LoVo (cell line): ENCODE measurements at regions not wholly inside any gene's neighbourhood (a gene's known extent, or its start where the extent isn't known, plus 50 kb on each side); places are given as distances from the start of the nearest gene placed in this dataset.

Experiments
- DNase-seq: peaks from one replicate; pipeline ENCODE4 v3.0.0-alpha.2; 2016; ENCODE audit warnings: low spot score

- no peak for DNase-seq
Measured at GRCh38 chr14:105844047-105844630, 317.8 kb downstream of the TMEM121 start.

GRCh38 chr14:105844810-105845724 lies 318.7 kb downstream of the TMEM121 start:
- no peak for DNase-seq

- no peak for DNase-seq
Measured at GRCh38 chr14:105845725-105846309, 319.4 kb downstream of the TMEM121 start.

GRCh38 chr14:105846312-105846711 lies 319.9 kb downstream of the TMEM121 start:
- DNase-seq, result no peak

- DNase-seq, result no peak
Measured at GRCh38 chr14:105847400-105847799, 321.0 kb downstream of the TMEM121 start.

- no peak for DNase-seq
Measured at GRCh38 chr14:105848570-105848969, 322.2 kb downstream of the TMEM121 start.

- DNase-seq, result no peak
Measured at GRCh38 chr14:105849933-105850626, 323.7 kb downstream of the TMEM121 start.

- no peak for DNase-seq
Measured at GRCh38 chr14:105850853-105851581, 324.6 kb downstream of the TMEM121 start.

- DNase-seq, result no peak
Measured at GRCh38 chr14:105851716-105852377, 325.5 kb downstream of the TMEM121 start.

GRCh38 chr14:105852378-105853088 lies 326.1 kb downstream of the TMEM121 start:
- DNase-seq, result no peak

GRCh38 chr14:105853089-105853906 lies 326.9 kb downstream of the TMEM121 start:
- no peak for DNase-seq

- no peak for DNase-seq
Measured at GRCh38 chr14:105853907-105854599, 327.7 kb downstream of the TMEM121 start.

GRCh38 chr14:105854600-105855245 lies 328.3 kb downstream of the TMEM121 start:
- DNase-seq, result no peak

- no peak for DNase-seq
Measured at GRCh38 chr14:105855246-105855892, 329.0 kb downstream of the TMEM121 start.

- DNase-seq, result no peak
Measured at GRCh38 chr14:105855893-105856675, 329.7 kb downstream of the TMEM121 start.

GRCh38 chr14:105856676-105857219 lies 330.4 kb downstream of the TMEM121 start:
- no peak for DNase-seq
